ENCODE measurements at regions not wholly inside any gene's neighbourhood (a gene's known extent, or its start where the extent isn't known, plus 50 kb on each side); places are given as distances from the start of the nearest gene placed in this dataset.

- TF ChIP-seq, protein P1, sequence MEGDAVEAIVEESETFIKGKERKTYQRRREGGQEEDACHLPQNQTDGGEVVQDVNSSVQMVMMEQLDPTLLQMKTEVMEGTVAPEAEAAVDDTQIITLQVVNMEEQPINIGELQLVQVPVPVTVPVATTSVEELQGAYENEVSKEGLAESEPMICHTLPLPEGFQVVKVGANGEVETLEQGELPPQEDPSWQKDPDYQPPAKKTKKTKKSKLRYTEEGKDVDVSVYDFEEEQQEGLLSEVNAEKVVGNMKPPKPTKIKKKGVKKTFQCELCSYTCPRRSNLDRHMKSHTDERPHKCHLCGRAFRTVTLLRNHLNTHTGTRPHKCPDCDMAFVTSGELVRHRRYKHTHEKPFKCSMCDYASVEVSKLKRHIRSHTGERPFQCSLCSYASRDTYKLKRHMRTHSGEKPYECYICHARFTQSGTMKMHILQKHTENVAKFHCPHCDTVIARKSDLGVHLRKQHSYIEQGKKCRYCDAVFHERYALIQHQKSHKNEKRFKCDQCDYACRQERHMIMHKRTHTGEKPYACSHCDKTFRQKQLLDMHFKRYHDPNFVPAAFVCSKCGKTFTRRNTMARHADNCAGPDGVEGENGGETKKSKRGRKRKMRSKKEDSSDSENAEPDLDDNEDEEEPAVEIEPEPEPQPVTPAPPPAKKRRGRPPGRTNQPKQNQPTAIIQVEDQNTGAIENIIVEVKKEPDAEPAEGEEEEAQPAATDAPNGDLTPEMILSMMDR (IDR thresholded peaks at IDR 0.05; ENCODE audit: insufficient read depth, low read length): no peak
- no peak for TF ChIP-seq POLR2AphosphoS5 (IDR thresholded peaks at IDR 0.05; ENCODE audit: low read depth)
- peak; percentile 97 for TF ChIP-seq SPI1 (IDR thresholded peaks at IDR 0.05; ENCODE audit: borderline replicate concordance, low read depth)
- no peak for TF ChIP-seq REST (IDR thresholded peaks at IDR 0.05; ENCODE audit: insufficient replicate concordance, low read depth)
Measured at GRCh38 chr2:215811409-215812345, 201.7 kb downstream of the MREG start.

All from HL-60 (cell line).